A673 (cell line): ENCODE measurements at regions not wholly inside any gene's neighbourhood (a gene's known extent, or its start where the extent isn't known, plus 50 kb on each side); places are given as distances from the start of the nearest gene placed in this dataset.

Source experiments
- BruUV-seq: library from RNA; stranded (reverse); fragments of 400-500 nt; replicated peaks from 2 replicates; lab custom pipeline; 2021; lab: Mats Ljungman, UMichigan
- CTCF ChIA-PET: fragments of 300-600 bp; sonication (Branson Sonifier 250); formaldehyde crosslinking; loops from one replicate; lab custom pipeline; 2022; ENCODE audit warnings: antibody characterized with exemption; lab: Charles Lee
- POLR2A ChIA-PET: fragments of 300-600 bp; sonication (Branson Sonifier 250); formaldehyde crosslinking; loops from one replicate; lab custom pipeline; 2022; ENCODE audit warnings: antibody characterized with exemption; ENCODE audit not compliant: low non-redundant PET; lab: Charles Lee
- DNase-seq: peaks from one replicate; pipeline ENCODE4 v3.0.0-alpha.2; 2015; ENCODE audit warnings: low spot score
- H3K27ac ChIP-seq: fragments of 200-600 bp; sonication (generic); 2 replicates; pipeline ENCODE4 v1.5.1; 2016; ENCODE audit warnings: mixed run types, low read depth, mild to moderate bottlenecking, mixed read lengths, antibody characterized with exemption, low read length; ENCODE audit not compliant: poor library complexity, severe bottlenecking
- H3K27me3 ChIP-seq: fragments of 200-600 bp; sonication (generic); replicated peaks from 2 replicates; pipeline ENCODE4 v1.6.1; 2017; ENCODE audit warnings: mixed run types, low read depth, mild to moderate bottlenecking, mixed read lengths, antibody characterized with exemption, low read length; ENCODE audit not compliant: insufficient read depth, poor library complexity
- H3K36me3 ChIP-seq: fragments of 200-600 bp; sonication (generic); 2 replicates; pipeline ENCODE4 v1.6.1; 2016; ENCODE audit warnings: mixed run types, mild to moderate bottlenecking, mixed read lengths, antibody characterized with exemption, low read length; ENCODE audit not compliant: insufficient read depth, poor library complexity, severe bottlenecking
- H3K4me1 ChIP-seq: fragments of 200-600 bp; sonication (generic); 2 replicates; pipeline ENCODE4 v1.6.1; 2017; ENCODE audit warnings: mixed run types, mild to moderate bottlenecking, mixed read lengths, antibody characterized with exemption, low read length; ENCODE audit not compliant: insufficient read depth, poor library complexity, severe bottlenecking
- H3K4me3 ChIP-seq: fragments of 200-600 bp; sonication (generic); 2 replicates; pipeline ENCODE4 v1.5.1; 2016; ENCODE audit warnings: low read depth, mixed run types, mild to moderate bottlenecking, mixed read lengths, low read length; ENCODE audit not compliant: poor library complexity, severe bottlenecking
- H3K9me3 ChIP-seq: fragments of 200-600 bp; sonication (generic); 2 replicates; pipeline ENCODE4 v1.6.1; 2016; ENCODE audit warnings: mixed run types, low read depth, mild to moderate bottlenecking, mixed read lengths, antibody characterized with exemption, low read length; ENCODE audit not compliant: poor library complexity, severe bottlenecking
- EZH2 ChIP-seq: fragments of 200-600 bp; sonication (generic); IDR thresholded peaks from 2 replicates; pipeline ENCODE4 v1.6.1; 2017; ENCODE audit warnings: borderline replicate concordance, low read depth, mild to moderate bottlenecking, mixed read lengths, antibody characterized with exemption, low read length; ENCODE audit not compliant: poor library complexity, severe bottlenecking
- intact Hi-C: fragments of 100-400 bp; cut with micrococcal nuclease; formaldehyde crosslinking; loops from one replicate; pipeline ENCODE4 v1.10.0; 2022; ENCODE audit not compliant: unreplicated experiment
- TF ChIP-seq, protein P1 (sequence below): fragments of 300-800, 200-600 bp; sonication (generic); conservative IDR thresholded peaks from 2 replicates; pipeline ENCODE4 v1.5.1; 2017; ENCODE audit warnings: low read depth, mild to moderate bottlenecking, antibody characterized with exemption, low read length, moderate library complexity, mixed read lengths

DNA sequence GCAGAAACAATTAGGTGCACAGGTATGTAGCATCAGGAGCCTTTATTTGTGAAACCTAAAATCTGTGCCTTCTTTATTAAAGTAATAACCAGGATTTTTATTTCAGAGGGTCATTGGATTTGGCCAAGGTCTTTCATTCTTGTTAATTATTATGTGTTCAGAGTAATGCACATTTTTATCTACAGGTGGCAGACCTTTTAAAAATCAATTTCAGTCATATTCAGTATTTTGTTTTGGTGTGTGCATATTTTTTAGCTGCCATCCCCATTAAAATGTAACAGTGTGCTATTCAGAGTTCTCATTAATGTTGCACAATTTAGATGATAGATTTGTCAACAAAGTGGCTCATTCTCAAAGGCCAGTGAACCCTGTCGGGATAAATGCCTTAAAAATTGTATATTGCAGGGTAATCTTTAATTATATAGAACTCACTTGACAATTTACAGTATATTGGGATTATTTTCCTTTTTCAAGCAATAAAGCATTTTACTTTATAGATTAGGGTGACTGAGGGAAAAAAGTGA, 319.3 kb upstream of the SOX5 start:
- Histone ChIP-seq H3K4me1 (no peaks in the 10 kb centered on the region), H3K36me3 (no peaks in the 10 kb centered on the region), H3K27ac (no peak overlapping the region), H3K4me3 (no peak overlapping the region), H3K27me3 (no peaks in the 10 kb centered on the region), H3K9me3 (no peaks in the 10 kb centered on the region)
- POLR2A ChIA-PET, result no interaction called here
- BruUV-seq, result no TSS peak
- TF ChIP-seq EZH2, result no peak
- TF ChIP-seq, protein P1, sequence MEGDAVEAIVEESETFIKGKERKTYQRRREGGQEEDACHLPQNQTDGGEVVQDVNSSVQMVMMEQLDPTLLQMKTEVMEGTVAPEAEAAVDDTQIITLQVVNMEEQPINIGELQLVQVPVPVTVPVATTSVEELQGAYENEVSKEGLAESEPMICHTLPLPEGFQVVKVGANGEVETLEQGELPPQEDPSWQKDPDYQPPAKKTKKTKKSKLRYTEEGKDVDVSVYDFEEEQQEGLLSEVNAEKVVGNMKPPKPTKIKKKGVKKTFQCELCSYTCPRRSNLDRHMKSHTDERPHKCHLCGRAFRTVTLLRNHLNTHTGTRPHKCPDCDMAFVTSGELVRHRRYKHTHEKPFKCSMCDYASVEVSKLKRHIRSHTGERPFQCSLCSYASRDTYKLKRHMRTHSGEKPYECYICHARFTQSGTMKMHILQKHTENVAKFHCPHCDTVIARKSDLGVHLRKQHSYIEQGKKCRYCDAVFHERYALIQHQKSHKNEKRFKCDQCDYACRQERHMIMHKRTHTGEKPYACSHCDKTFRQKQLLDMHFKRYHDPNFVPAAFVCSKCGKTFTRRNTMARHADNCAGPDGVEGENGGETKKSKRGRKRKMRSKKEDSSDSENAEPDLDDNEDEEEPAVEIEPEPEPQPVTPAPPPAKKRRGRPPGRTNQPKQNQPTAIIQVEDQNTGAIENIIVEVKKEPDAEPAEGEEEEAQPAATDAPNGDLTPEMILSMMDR, result no peak; the same call in 1 of the 2 replicates
- DNase-seq, result no peak
- intact Hi-C loops, result no loop called here
- CTCF ChIA-PET, result no interaction called here

DNA sequence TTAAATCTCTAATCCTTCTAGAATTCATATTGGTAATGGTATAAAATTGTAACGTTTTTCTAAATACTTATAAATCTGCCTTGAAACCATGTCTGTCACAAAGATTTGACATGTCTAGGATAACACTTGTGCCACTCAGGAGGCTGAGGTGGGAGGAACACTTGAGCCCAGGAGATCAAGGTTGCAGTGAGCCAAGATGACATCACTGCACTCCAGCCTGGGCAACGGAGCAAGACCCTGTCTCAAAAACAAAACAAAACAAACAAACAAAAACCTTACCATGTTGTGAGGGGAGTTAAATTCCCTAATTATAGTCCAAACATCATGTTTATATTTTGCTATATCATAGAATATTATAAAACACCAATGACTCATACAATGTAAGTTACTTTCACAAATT, 317.5 kb upstream of the SOX5 start:
- Histone ChIP-seq H3K4me1 (no peaks in the 10 kb centered on the region), H3K4me3 (no peak overlapping the region), H3K36me3 (no peaks in the 10 kb centered on the region), H3K27ac (no peak overlapping the region), H3K9me3 (no peaks in the 10 kb centered on the region), H3K27me3 (no peaks in the 10 kb centered on the region)
- POLR2A ChIA-PET, result no interaction called here
- intact Hi-C loops, result no loop called here
- BruUV-seq, result no TSS peak
- no peak for DNase-seq
- TF ChIP-seq, protein P1, result no peak
- no peak for TF ChIP-seq EZH2
- CTCF ChIA-PET, result no interaction called here

DNA sequence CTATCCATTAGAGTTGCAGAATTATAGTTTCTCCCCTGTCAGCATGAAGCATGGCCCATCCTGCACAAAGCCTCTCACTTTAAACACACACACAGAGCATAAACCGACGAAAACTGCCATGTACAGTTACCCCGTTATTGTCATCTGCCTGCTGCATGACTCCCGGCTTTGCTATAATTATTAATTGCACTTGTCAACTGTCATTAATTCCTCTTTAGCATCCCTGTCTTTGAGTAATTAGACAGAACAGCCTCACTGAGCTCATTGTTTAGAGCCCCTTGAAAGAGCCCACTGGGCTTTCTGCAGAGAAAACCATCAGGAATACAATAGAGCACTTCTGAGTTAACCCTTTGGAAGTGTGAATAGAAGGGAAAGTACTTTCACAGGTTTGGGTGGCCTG, 307.2 kb upstream of the SOX5 start:
- Histone ChIP-seq H3K36me3 (no peaks in the 10 kb centered on the region), H3K27me3 (no peaks in the 10 kb centered on the region), H3K4me3 (no peak overlapping the region), H3K27ac (no peak overlapping the region), H3K9me3 (no peaks in the 10 kb centered on the region), H3K4me1 (peaks cover 19% of the 10 kb centered on the region)
- CTCF ChIA-PET, result no interaction called here
- no TSS peak for BruUV-seq
- intact Hi-C loops, result no loop called here
- POLR2A ChIA-PET, result no interaction called here
- DNase-seq, result no peak
- no peak for TF ChIP-seq EZH2
- TF ChIP-seq, protein P1, result no peak
